ENCODE measurements at regions not wholly inside any gene's neighbourhood (a gene's known extent, or its start where the extent isn't known, plus 50 kb on each side); places are given as distances from the start of the nearest gene placed in this dataset.

DNA sequence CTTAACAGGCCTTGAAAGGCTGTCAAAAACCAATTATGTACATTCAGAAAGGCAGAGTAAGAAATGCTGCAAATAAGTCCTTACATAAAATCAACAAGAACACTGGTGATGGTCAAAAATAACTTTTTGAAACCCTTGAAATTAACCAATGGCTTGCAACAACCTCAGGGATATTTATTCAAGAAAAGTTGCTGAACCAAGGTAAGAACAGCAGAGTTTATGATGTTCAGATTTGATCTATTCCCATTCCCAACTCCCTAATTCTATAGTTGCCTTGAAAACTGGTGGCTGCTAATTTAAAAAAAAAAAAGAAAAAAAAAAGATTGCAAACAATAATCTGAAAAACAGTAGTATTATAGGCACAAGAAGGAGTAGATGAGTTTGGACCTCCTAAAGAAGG lies 109.8 kb upstream of the UFM1 start:
- TF ChIP-seq ARNTL (CRISPR knock-in tag; IDR thresholded peaks at IDR 0.05; ENCODE audit: borderline replicate concordance, low read depth) (no peak), ZNF8 (CRISPR knock-in tag; IDR thresholded peaks at IDR 0.05) (no peak), SNAI2 (CRISPR knock-in tag; IDR thresholded peaks at IDR 0.05) (no peak), ESRRG (CRISPR knock-in tag; IDR thresholded peaks at IDR 0.05) (no peak), ISL1 (CRISPR knock-in tag; IDR thresholded peaks at IDR 0.05) (no peak), PPARA (CRISPR knock-in tag; IDR thresholded peaks at IDR 0.05; ENCODE audit: borderline replicate concordance) (no peak), ZC3H10 (CRISPR knock-in tag; IDR thresholded peaks at IDR 0.05) (no peak), OSR1 (CRISPR knock-in tag; IDR thresholded peaks at IDR 0.05) (no peak), RARB (CRISPR knock-in tag; IDR thresholded peaks at IDR 0.05) (no peak), CSDC2 (CRISPR knock-in tag; IDR thresholded peaks at IDR 0.05) (no peak), TOX (CRISPR knock-in tag; IDR thresholded peaks at IDR 0.05; ENCODE audit: borderline replicate concordance) (no peak), ZFP30 (CRISPR knock-in tag; IDR thresholded peaks at IDR 0.05) (no peak)
- TF ChIP-seq, protein P1, sequence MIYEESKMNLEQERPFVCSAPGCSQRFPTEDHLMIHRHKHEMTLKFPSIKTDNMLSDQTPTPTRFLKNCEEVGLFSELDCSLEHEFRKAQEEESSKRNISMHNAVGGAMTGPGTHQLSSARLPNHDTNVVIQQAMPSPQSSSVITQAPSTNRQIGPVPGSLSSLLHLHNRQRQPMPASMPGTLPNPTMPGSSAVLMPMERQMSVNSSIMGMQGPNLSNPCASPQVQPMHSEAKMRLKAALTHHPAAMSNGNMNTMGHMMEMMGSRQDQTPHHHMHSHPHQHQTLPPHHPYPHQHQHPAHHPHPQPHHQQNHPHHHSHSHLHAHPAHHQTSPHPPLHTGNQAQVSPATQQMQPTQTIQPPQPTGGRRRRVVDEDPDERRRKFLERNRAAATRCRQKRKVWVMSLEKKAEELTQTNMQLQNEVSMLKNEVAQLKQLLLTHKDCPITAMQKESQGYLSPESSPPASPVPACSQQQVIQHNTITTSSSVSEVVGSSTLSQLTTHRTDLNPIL (CRISPR knock-in tag; IDR thresholded peaks at IDR 0.05; ENCODE audit: low read depth), result no peak
- TF ChIP-seq, protein P2, sequence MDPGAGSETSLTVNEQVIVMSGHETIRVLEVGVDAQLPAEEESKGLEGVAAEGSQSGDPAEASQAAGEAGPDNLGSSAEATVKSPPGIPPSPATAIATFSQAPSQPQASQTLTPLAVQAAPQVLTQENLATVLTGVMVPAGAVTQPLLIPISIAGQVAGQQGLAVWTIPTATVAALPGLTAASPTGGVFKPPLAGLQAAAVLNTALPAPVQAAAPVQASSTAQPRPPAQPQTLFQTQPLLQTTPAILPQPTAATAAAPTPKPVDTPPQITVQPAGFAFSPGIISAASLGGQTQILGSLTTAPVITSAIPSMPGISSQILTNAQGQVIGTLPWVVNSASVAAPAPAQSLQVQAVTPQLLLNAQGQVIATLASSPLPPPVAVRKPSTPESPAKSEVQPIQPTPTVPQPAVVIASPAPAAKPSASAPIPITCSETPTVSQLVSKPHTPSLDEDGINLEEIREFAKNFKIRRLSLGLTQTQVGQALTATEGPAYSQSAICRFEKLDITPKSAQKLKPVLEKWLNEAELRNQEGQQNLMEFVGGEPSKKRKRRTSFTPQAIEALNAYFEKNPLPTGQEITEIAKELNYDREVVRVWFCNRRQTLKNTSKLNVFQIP (CRISPR knock-in tag; IDR thresholded peaks at IDR 0.05; ENCODE audit: borderline replicate concordance, low read depth), result no peak
- TF ChIP-seq, protein P3, sequence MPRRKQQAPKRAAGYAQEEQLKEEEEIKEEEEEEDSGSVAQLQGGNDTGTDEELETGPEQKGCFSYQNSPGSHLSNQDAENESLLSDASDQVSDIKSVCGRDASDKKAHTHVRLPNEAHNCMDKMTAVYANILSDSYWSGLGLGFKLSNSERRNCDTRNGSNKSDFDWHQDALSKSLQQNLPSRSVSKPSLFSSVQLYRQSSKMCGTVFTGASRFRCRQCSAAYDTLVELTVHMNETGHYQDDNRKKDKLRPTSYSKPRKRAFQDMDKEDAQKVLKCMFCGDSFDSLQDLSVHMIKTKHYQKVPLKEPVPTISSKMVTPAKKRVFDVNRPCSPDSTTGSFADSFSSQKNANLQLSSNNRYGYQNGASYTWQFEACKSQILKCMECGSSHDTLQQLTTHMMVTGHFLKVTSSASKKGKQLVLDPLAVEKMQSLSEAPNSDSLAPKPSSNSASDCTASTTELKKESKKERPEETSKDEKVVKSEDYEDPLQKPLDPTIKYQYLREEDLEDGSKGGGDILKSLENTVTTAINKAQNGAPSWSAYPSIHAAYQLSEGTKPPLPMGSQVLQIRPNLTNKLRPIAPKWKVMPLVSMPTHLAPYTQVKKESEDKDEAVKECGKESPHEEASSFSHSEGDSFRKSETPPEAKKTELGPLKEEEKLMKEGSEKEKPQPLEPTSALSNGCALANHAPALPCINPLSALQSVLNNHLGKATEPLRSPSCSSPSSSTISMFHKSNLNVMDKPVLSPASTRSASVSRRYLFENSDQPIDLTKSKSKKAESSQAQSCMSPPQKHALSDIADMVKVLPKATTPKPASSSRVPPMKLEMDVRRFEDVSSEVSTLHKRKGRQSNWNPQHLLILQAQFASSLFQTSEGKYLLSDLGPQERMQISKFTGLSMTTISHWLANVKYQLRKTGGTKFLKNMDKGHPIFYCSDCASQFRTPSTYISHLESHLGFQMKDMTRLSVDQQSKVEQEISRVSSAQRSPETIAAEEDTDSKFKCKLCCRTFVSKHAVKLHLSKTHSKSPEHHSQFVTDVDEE (CRISPR knock-in tag; IDR thresholded peaks at IDR 0.05), result no peak
- TF ChIP-seq, protein P4, sequence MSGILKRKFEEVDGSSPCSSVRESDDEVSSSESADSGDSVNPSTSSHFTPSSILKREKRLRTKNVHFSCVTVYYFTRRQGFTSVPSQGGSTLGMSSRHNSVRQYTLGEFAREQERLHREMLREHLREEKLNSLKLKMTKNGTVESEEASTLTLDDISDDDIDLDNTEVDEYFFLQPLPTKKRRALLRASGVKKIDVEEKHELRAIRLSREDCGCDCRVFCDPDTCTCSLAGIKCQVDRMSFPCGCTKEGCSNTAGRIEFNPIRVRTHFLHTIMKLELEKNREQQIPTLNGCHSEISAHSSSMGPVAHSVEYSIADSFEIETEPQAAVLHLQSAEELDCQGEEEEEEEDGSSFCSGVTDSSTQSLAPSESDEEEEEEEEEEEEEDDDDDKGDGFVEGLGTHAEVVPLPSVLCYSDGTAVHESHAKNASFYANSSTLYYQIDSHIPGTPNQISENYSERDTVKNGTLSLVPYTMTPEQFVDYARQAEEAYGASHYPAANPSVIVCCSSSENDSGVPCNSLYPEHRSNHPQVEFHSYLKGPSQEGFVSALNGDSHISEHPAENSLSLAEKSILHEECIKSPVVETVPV (CRISPR knock-in tag; IDR thresholded peaks at IDR 0.05), result no peak
- TF ChIP-seq, protein P5, sequence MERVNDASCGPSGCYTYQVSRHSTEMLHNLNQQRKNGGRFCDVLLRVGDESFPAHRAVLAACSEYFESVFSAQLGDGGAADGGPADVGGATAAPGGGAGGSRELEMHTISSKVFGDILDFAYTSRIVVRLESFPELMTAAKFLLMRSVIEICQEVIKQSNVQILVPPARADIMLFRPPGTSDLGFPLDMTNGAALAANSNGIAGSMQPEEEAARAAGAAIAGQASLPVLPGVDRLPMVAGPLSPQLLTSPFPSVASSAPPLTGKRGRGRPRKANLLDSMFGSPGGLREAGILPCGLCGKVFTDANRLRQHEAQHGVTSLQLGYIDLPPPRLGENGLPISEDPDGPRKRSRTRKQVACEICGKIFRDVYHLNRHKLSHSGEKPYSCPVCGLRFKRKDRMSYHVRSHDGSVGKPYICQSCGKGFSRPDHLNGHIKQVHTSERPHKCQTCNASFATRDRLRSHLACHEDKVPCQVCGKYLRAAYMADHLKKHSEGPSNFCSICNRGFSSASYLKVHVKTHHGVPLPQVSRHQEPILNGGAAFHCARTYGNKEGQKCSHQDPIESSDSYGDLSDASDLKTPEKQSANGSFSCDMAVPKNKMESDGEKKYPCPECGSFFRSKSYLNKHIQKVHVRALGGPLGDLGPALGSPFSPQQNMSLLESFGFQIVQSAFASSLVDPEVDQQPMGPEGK (CRISPR knock-in tag; IDR thresholded peaks at IDR 0.05; ENCODE audit: borderline replicate concordance), result no peak
- no peak for ATAC-seq

DNA sequence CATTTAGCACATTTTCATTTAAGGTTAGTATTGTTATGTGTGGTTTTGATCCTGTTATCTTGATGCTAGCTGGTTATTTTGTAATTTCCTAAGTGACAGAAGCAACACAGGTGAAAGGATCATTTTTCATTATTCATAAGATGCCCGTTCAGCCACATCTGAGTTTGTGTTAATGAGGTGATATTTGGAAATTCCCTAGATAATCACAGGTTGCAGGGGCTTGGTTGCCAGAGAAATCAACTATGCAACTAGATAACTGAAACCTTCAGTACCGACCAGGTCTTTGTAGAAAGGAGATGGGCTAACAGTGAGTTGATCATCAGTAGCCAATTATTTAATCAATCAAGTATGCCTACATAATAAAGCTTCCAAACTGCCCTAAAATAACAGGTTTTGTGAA lies 121.3 kb upstream of the UFM1 start:
- no peak for ATAC-seq
- TF ChIP-seq OSR1 (CRISPR knock-in tag; IDR thresholded peaks at IDR 0.05), result no peak
- TF ChIP-seq, protein P4 (CRISPR knock-in tag; IDR thresholded peaks at IDR 0.05), result no peak
- TF ChIP-seq, protein P5 (CRISPR knock-in tag; IDR thresholded peaks at IDR 0.05; ENCODE audit: borderline replicate concordance), result no peak
- TF ChIP-seq GLIS3 (CRISPR knock-in tag; IDR thresholded peaks at IDR 0.05), result no peak
- TF ChIP-seq PPARA (CRISPR knock-in tag; IDR thresholded peaks at IDR 0.05; ENCODE audit: borderline replicate concordance), result no peak
- TF ChIP-seq ISL1 (CRISPR knock-in tag; IDR thresholded peaks at IDR 0.05), result no peak
- TF ChIP-seq, protein P1 (CRISPR knock-in tag; IDR thresholded peaks at IDR 0.05; ENCODE audit: low read depth), result no peak
- TF ChIP-seq, protein P2 (CRISPR knock-in tag; IDR thresholded peaks at IDR 0.05; ENCODE audit: borderline replicate concordance, low read depth), result no peak
- TF ChIP-seq CSDC2 (CRISPR knock-in tag; IDR thresholded peaks at IDR 0.05), result no peak
- no peak for TF ChIP-seq SNAI2 (CRISPR knock-in tag; IDR thresholded peaks at IDR 0.05)
- no peak for TF ChIP-seq RARB (CRISPR knock-in tag; IDR thresholded peaks at IDR 0.05)
- TF ChIP-seq, protein P3 (CRISPR knock-in tag; IDR thresholded peaks at IDR 0.05), result no peak
- TF ChIP-seq ZFP3 (CRISPR knock-in tag; IDR thresholded peaks at IDR 0.05), result no peak
